DOHH2 (cell line): ENCODE measurements at regions not wholly inside any gene's neighbourhood (a gene's known extent, or its start where the extent isn't known, plus 50 kb on each side); places are given as distances from the start of the nearest gene placed in this dataset.
"Not testable (repeated sequence)": the region's sequence is repeated elsewhere in the genome, so short reads cannot be mapped to it uniquely, and the experiment has no call there.

Experiments used
- H3F3A ChIP-seq: fragments of 200-600 bp; sonication (generic), shearing (Covaris generic); 2 replicates; pipeline ENCODE4 v1.6.0; 2016; ENCODE audit warnings: antibody characterized with exemption, mild to moderate bottlenecking; ENCODE audit not compliant: control insufficient read depth, insufficient read depth
- H3K27ac ChIP-seq: fragments of 200-600 bp; sonication (generic); 2 replicates; pipeline ENCODE4 v1.5.1; 2014; ENCODE audit warnings: low read depth, mild to moderate bottlenecking, low read length, moderate library complexity
- H3K27me3 ChIP-seq: fragments of 200-600 bp; sonication (generic); 2 replicates; pipeline ENCODE4 v1.6.1; 2014; ENCODE audit warnings: mild to moderate bottlenecking, low read length, mixed read lengths; ENCODE audit not compliant: control insufficient read depth
- H3K36me3 ChIP-seq: fragments of 200-600 bp; sonication (generic); 2 replicates; pipeline ENCODE4 v1.6.1; 2014; ENCODE audit warnings: mild to moderate bottlenecking, low read length, moderate library complexity, mixed read lengths; ENCODE audit not compliant: control insufficient read depth
- H3K4me1 ChIP-seq: fragments of 200-600 bp; sonication (generic); 2 replicates; pipeline ENCODE4 v1.6.1; 2014; ENCODE audit warnings: mild to moderate bottlenecking, low read length, mixed read lengths; ENCODE audit not compliant: control insufficient read depth
- H3K4me2 ChIP-seq: fragments of 200-600 bp; sonication (generic); 2 replicates; pipeline ENCODE4 v1.6.0; 2014; ENCODE audit warnings: mild to moderate bottlenecking, low read length, moderate library complexity
- H3K4me3 ChIP-seq: fragments of 200-600 bp; sonication (generic); 2 replicates; pipeline ENCODE4 v1.5.1; 2014; ENCODE audit warnings: mild to moderate bottlenecking, low read length, mixed read lengths
- H3K79me2 ChIP-seq: fragments of 200-600 bp; sonication (generic); 2 replicates; pipeline ENCODE4 v1.6.1; 2014; ENCODE audit warnings: mild to moderate bottlenecking, low read length, mixed read lengths; ENCODE audit not compliant: control insufficient read depth
- H3K9me2 ChIP-seq: fragments of 200-600 bp; sonication (generic); replicated peaks from 2 replicates; pipeline ENCODE4 v1.6.1; 2014; ENCODE audit warnings: mild to moderate bottlenecking, low read length, mixed read lengths; ENCODE audit not compliant: control insufficient read depth
- H3K9me3 ChIP-seq: fragments of 200-600 bp; sonication (generic); 2 replicates; pipeline ENCODE4 v1.6.1; 2014; ENCODE audit warnings: antibody characterized with exemption, low read length, mixed read lengths; ENCODE audit not compliant: control insufficient read depth, insufficient read depth
- H4K20me1 ChIP-seq: fragments of 200-600 bp; sonication (generic); 2 replicates; pipeline ENCODE4 v1.6.0; 2014; ENCODE audit warnings: low read depth, mild to moderate bottlenecking, antibody characterized with exemption, low read length, moderate library complexity; ENCODE audit not compliant: control insufficient read depth, insufficient read depth
- CTCF ChIP-seq: fragments of 200-600 bp; sonication (generic); IDR thresholded peaks from one replicate; pipeline ENCODE4 v1.5.1; 2014; ENCODE audit warnings: antibody characterized with exemption, mild to moderate bottlenecking, low read depth, low read length; ENCODE audit not compliant: poor library complexity, severe bottlenecking
- EZH2phosphoT487 ChIP-seq: fragments of 200-600 bp; sonication (generic); IDR thresholded peaks from 2 replicates; pipeline ENCODE4 v1.6.1; 2017; ENCODE audit warnings: borderline replicate concordance, mild to moderate bottlenecking, antibody characterized with exemption, low read length, moderate library complexity, mixed read lengths

- not testable (repeated sequence) for H3F3A ChIP-seq, H3K4me1 ChIP-seq, H3K9me2 ChIP-seq, H3K4me3 ChIP-seq, H3K4me2 ChIP-seq, H3K27me3 ChIP-seq, H3K79me2 ChIP-seq, H4K20me1 ChIP-seq, H3K9me3 ChIP-seq, H3K36me3 ChIP-seq, H3K27ac ChIP-seq
Observed at GRCh38 chr2:94594019-94594836, 277.0 kb upstream of the TEKT4 start.

- not testable (repeated sequence) for H3K27me3 ChIP-seq, H3K4me2 ChIP-seq, H3K4me1 ChIP-seq, H4K20me1 ChIP-seq, H3K9me2 ChIP-seq, H3K79me2 ChIP-seq, H3K36me3 ChIP-seq, H3K4me3 ChIP-seq, H3K9me3 ChIP-seq, H3K27ac ChIP-seq, H3F3A ChIP-seq
Observed at GRCh38 chr2:94595956-94596355, 275.3 kb upstream of the TEKT4 start.

DNA sequence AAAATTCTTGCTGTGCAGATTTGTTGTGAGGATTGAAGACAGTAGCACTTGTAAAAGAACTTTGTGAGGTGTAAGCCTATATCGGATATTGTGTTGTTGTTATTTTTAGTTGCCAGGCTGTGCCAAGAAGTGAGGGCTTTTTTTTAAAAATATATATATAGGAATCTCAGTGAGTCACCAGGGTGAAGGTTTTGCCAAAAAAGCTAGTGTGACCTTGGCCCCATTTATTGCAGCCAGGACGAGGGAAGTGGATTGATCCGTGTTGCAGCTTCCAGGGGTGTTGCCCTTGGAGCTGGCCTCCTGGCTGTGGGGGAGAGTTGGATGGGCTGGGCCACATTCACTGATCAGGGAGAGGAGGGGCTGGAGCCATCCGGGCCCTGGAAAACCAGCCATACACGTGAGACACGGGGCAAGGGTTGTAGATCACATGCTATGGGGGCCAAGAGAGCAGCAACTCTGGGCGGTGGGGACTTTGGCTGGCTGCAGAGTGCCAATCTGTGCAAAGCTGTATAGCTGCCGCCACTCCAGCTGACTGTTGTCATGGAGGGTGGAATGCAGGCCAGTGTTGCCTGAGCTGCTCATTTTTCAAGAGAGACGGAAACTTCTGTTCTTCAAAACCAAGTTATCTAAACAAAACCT, 273.0 kb upstream of the TEKT4 start:
- not testable (repeated sequence) for H3K27ac ChIP-seq, H3K4me2 ChIP-seq, H3K36me3 ChIP-seq, H3K9me2 ChIP-seq, H3K79me2 ChIP-seq, H3K4me1 ChIP-seq, H4K20me1 ChIP-seq, H3K9me3 ChIP-seq, H3K4me3 ChIP-seq, H3K27me3 ChIP-seq, H3F3A ChIP-seq

GRCh38 chr2:94600929-94601328, 270.3 kb upstream of the TEKT4 start:
- not testable (repeated sequence) for H3K4me2 ChIP-seq, H3K9me3 ChIP-seq, H3K79me2 ChIP-seq, H3K27me3 ChIP-seq, H3K4me3 ChIP-seq, H4K20me1 ChIP-seq, H3K4me1 ChIP-seq, H3K9me2 ChIP-seq, H3F3A ChIP-seq, H3K27ac ChIP-seq, H3K36me3 ChIP-seq

- Histone ChIP-seq H3K4me1 (no peaks in the 10 kb centered on the region), H3F3A (no peaks in the 10 kb centered on the region), H4K20me1 (no peaks in the 10 kb centered on the region), H3K9me2 (no peaks in the 10 kb centered on the region), H3K27me3 (no peaks in the 10 kb centered on the region), H3K36me3 (no peaks in the 10 kb centered on the region), H3K79me2 (no peaks in the 10 kb centered on the region), H3K4me3 (no peak overlapping the region), H3K4me2 (no peak overlapping the region), H3K27ac (no peak overlapping the region), H3K9me3 (no peaks in the 10 kb centered on the region)
- no peak for TF ChIP-seq EZH2phosphoT487
- TF ChIP-seq CTCF, result no peak
Observed at GRCh38 chr2:94602466-94602865, 268.8 kb upstream of the TEKT4 start.
